GM18858 (cell line): ENCODE measurements at regions not wholly inside any gene's neighbourhood (a gene's known extent, or its start where the extent isn't known, plus 50 kb on each side); places are given as distances from the start of the nearest gene placed in this dataset.

Source experiments
- ATAC-seq: cut with Tn5 transposase; IDR thresholded peaks from one replicate; pipeline ENCODE4 v1.9.1; 2021; ENCODE audit not compliant: unreplicated experiment

GRCh38 chr12:126055521-126055920 is 990.3 kb downstream of the AACS start:
- no peak for ATAC-seq

- no peak for ATAC-seq
These were observed 996.5 kb downstream of the AACS start for GRCh38 chr12:126061777-126062176.

DNA sequence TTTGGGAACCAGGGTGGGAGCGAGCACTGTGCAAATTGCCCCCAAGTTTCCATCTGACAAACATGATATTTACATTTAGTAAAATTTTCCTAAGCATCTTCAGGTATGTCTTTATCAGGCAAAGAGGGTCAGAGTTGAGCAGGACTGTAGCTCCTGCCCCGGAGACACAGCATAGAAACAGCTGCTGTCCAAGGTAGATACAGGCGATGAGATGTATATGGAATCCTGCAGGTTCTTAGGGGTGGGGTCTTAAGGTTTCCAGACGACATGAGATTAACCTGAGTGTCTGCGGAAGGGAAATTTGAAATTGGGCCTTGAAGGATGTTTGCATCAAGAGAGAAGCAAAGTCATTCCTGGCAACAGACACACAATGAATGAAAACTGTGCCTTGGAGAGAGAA is 998.8 kb downstream of the AACS start:
- no peak for ATAC-seq

- no peak for ATAC-seq
These were observed 1002.5 kb downstream of the AACS start for GRCh38 chr12:126067626-126068329.

DNA sequence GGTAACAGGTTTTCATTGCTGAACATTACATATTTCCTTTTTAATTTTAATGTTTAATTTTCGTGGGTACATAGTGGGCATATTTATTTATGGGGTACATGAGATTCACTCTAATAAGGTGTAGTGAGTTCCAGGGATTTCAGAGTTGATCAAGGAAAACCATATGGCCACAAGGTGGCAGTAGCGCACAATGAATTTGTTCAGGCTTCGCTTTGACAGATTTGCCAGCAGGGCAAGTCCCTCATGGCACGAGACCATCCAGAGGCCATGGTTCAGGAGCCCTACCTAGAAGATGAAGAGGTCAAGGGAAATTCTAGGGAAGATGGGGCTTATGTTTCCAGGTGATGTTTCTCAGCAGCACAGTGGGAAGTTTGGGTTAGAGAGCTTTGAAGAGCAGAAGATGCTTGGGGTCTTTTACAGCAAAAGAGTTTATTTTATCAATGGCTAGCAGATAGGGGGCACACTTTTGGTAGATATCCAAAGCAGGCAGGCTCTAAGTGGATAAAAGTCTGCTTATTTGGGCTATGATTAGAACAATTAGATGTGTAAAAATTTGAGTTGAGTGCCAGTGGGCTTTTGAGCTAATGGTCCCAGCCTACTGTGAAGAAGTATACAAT is 1004.4 kb downstream of the AACS start:
- ATAC-seq: no peak

DNA sequence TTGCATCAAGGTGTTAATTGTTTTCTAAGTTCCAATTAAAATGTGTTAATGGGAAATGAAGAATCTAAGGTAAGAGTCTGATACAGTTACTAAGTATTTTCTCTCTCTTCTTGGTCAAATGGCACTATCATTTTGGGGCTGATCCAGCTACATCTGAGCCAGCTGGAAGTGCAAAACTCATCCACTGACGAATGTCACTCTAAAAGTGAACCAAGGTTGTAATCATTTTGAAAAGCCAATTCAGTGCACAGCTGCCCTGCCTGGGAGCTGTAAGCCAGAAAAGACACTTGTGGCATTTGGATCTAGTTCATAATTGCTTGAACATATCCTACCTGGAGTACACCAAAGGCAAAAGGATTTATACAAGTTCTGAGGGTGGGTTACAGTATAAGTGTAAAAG is 1011.3 kb downstream of the AACS start:
- no peak for ATAC-seq

DNA sequence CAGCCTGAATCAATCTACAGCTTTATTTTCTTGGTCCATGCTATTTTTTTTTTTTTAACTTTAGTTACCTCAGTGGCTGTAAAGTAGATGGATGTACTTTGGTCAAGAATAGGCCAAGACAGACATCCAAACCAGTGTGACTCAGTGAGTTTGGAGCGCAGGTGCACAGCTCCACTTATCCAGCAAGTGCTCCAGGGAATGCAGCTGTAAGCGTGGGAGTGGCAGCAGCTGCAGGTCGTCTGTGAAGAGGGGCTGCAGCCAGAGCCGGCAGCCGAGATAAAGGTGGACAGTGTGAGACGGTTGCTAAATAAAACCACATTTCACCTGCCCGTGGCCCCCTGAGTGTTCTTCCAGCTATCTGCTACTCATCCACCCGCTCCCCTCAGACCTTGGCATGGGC is 1018.7 kb downstream of the AACS start:
- ATAC-seq: no peak

DNA sequence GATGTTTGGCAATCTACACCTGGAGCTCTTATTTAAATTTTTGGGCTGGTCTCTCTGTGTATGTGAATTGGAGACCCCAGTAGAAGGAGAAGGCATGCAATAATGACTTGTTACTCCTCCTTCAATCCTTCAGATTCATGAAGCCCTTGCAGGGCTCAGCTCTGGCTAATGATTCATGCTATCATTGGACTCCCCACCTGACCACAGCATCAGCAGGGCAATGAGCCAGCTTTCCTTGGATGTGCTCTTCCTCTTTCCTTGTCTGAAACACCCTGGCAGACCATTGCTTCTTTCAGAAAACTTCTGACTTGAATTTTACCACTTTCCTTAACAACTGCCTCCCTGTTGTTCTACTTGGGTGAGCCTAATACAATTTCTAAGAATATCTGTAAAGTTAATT is 1019.2 kb downstream of the AACS start:
- ATAC-seq: no peak

- ATAC-seq: no peak
These were observed 1021.0 kb downstream of the AACS start for GRCh38 chr12:126086242-126086641.

GRCh38 chr12:126087692-126088091 is 1022.5 kb downstream of the AACS start:
- ATAC-seq: no peak

GRCh38 chr12:126093908-126094307 is 1028.7 kb downstream of the AACS start:
- no peak for ATAC-seq

- ATAC-seq: no peak
These were observed 1030.7 kb downstream of the AACS start for GRCh38 chr12:126095748-126096510.

DNA sequence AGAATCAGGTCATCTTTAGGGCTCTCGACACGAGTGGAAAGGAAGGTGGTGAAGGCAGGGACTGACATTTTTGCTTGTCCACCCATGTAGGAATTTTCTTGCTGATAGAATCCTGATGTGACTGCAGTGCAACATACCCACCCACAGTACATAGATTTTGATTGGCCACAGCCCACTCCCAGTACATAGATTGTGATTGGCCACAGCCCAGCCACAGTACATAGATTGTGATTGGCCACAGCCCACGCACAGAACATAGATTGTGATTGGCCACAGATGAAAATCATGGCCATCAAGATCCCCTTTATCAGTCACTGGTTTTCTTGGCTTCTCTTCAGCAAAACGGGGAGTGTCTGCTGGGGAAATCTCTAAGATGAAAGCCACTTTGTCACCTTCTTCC is 1041.5 kb downstream of the AACS start:
- no peak for ATAC-seq

- ATAC-seq: no peak
These were observed 1042.4 kb downstream of the AACS start for GRCh38 chr12:126107659-126108058.

- no peak for ATAC-seq
These were observed 1043.0 kb downstream of the AACS start for GRCh38 chr12:126108247-126108646.

DNA sequence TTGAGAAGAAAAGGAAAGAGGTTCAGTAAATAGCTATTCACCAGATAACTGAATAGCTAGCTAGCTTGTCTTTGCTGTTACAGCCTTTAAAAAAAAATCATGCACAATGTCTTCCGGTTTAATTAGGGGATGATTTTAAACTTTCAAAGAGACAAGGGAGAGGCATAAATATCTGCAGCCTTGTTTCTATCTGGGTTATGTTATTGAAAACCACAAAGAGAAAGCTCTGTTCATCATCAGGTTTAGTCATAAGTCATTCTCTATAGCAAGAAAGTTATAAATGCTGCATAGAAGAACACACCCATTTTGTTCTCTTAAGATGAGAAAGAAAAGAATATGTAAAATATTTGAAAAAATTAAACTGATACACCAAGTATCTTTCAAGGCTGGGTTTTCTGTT is 1046.9 kb downstream of the AACS start:
- no peak for ATAC-seq

GRCh38 chr12:126112849-126113248 is 1047.6 kb downstream of the AACS start:
- no peak for ATAC-seq

DNA sequence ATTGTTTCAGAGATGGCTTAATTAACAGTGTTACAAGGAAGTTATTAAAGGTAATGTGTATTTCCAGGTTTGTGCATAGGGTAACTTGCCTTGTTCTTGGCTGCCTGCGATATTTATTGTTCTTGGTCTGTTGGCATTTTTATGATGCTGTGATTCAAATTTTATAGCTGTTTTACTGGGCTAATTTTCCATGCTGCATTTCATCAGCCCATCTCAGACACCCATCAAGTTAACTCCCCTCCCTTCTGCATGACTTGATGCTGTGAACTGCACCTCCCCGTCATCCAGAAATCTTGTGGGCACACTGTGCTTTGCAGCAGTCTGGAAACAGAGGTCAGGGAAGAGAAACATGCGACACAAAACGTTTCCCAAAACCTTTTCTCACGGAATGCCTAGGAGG is 1049.2 kb downstream of the AACS start:
- no peak for ATAC-seq

DNA sequence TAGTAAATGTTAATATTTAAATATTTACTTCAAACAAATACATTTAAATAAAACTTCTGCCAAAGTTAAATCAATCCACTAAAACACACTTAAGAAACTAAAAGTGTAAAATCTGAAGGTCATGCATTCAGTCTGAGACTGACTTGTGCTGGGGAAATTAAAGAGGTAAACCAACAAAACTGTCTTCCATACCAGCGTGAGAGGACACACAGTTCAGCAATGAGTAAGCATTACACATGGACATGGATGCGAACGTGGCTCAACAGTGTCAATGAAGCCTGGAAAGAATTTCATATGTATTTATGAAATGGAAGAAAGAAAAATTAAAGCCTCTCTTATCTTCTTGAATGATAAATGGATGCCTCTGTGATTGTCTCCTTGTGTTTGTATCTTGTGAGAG is 1052.3 kb downstream of the AACS start:
- ATAC-seq: no peak

- no peak for ATAC-seq
These were observed 1074.1 kb downstream of the AACS start for GRCh38 chr12:126139355-126139754.

GRCh38 chr12:126144603-126145002 is 1079.4 kb downstream of the AACS start:
- no peak for ATAC-seq

- ATAC-seq: no peak
These were observed 1082.1 kb downstream of the AACS start for GRCh38 chr12:126147321-126147720.
